GM12878 (cell line): ENCODE measurements at regions not wholly inside any gene's neighbourhood (a gene's known extent, or its start where the extent isn't known, plus 50 kb on each side); places are given as distances from the start of the nearest gene placed in this dataset.

ENCODE experiments used
- ATAC-seq: fragments of 200-7000 bp; cut with Tn5 transposase; 3 replicates; pipeline ENCODE4 v1.9.1; 2020; ENCODE audit warnings: mild to moderate bottlenecking, moderate library complexity
- BruUV-seq: library from RNA; stranded (reverse); fragments of 400-500 nt; replicated peaks from 2 replicates; lab custom pipeline; 2021; lab: Mats Ljungman, UMichigan
- CTCF ChIA-PET: fragments of 300-600 bp; sonication (Branson Sonifier 250); formaldehyde crosslinking; extraction: SDS; loops from one replicate; lab custom pipeline; 2021; ENCODE audit warnings: inconsistent platforms; lab: Yijun Ruan, JAX
- POLR2A ChIA-PET: fragments of 350-600 bp; formaldehyde crosslinking; extraction: SDS; loops from one replicate; lab custom pipeline; 2021; ENCODE audit warnings: inconsistent platforms; lab: Charles Lee
- RAD21 ChIA-PET: fragments of 300-600 bp; sonication (Branson Sonifier 250); formaldehyde crosslinking; loops from one replicate; lab custom pipeline; 2023; ENCODE audit warnings: antibody characterized with exemption; ENCODE audit not compliant: unreplicated experiment; lab: Charles Lee
- SMC1A ChIA-PET: fragments of 300-600 bp; sonication (Branson Sonifier 250); formaldehyde crosslinking; loops from one replicate; lab custom pipeline; 2023; ENCODE audit not compliant: unreplicated experiment, uncharacterized antibody; lab: Charles Lee
- DNase-seq: peaks from one replicate; pipeline ENCODE4 v3.0.0-alpha.2; 2011; ENCODE audit warnings: low read depth, low spot score
- FAIRE-seq: peaks from 3 replicates; lab custom pipeline; 2011; peaks lifted over from hg19 to GRCh38; lab: Jason Lieb, UNC
- H2AFZ ChIP-seq: 2 replicates; pipeline ENCODE4 v1.6.0; 2011; ENCODE audit warnings: low read depth, low read length, control low read depth; ENCODE audit not compliant: control insufficient read depth
- H3K27ac ChIP-seq: 2 replicates; pipeline ENCODE4 v1.5.1; 2011; ENCODE audit warnings: control low read depth; ENCODE audit not compliant: control insufficient read depth, insufficient read depth
- H3K27me3 ChIP-seq, 2 experiments: replicated peaks in 1 of 2; 2 replicates each; pipeline versions ENCODE4 v1.6.0 to v1.6.1; 2011; ENCODE audit warnings: low read length in 1 of 2; ENCODE audit not compliant: control insufficient read depth in 2 of 2, insufficient read depth in 2 of 2
- H3K36me3 ChIP-seq, 2 experiments: 2 replicates each; pipeline ENCODE4 v1.5.1; 2011; ENCODE audit warnings: low read length in 1 of 2; ENCODE audit not compliant: control insufficient read depth in 2 of 2, insufficient read depth in 2 of 2
- H3K4me1 ChIP-seq: 2 replicates; pipeline ENCODE4 v1.6.1; 2011; ENCODE audit warnings: mild to moderate bottlenecking, low read length, moderate library complexity, mixed read lengths; ENCODE audit not compliant: control insufficient read depth, insufficient read depth
- H3K4me2 ChIP-seq: 2 replicates; pipeline ENCODE4 v1.6.0; 2011; ENCODE audit warnings: control low read depth; ENCODE audit not compliant: control insufficient read depth, insufficient read depth
- H3K4me3 ChIP-seq: fragments of 200-600 bp; sonication (generic); 2 replicates; pipeline ENCODE4 v1.5.1; 2016
- H3K79me2 ChIP-seq: 2 replicates; pipeline ENCODE4 v1.6.0; 2011; ENCODE audit warnings: low read length; ENCODE audit not compliant: control insufficient read depth, insufficient read depth
- H3K9ac ChIP-seq: 2 replicates; pipeline ENCODE4 v1.8.0; 2011; ENCODE audit warnings: low read length, control low read depth, mixed read lengths; ENCODE audit not compliant: control insufficient read depth, insufficient read depth
- H3K9me3 ChIP-seq: replicated peaks from 3 replicates; pipeline ENCODE4 v1.5.1; 2011; ENCODE audit warnings: mild to moderate bottlenecking, low read length; ENCODE audit not compliant: control insufficient read depth, insufficient read depth
- H4K20me1 ChIP-seq: 2 replicates; pipeline ENCODE4 v1.6.0; 2011; ENCODE audit not compliant: control insufficient read depth, insufficient read depth
- ATF7 ChIP-seq: fragments of 450-650 bp; IDR thresholded peaks from 2 replicates; pipeline ENCODE4 v1.6.1; 2016; ENCODE audit warnings: low read depth, mild to moderate bottlenecking
- BMI1 ChIP-seq: fragments of 450-650 bp; IDR thresholded peaks from 2 replicates; pipeline ENCODE4 v1.6.1; 2016; ENCODE audit warnings: mild to moderate bottlenecking, moderate library complexity, borderline replicate concordance
- HDGF ChIP-seq: fragments of 450-650 bp; IDR thresholded peaks from 2 replicates; pipeline ENCODE4 v1.6.1; 2016; ENCODE audit warnings: antibody characterized with exemption
- KAT2A ChIP-seq: conservative IDR thresholded peaks from 2 replicates; pipeline ENCODE4 v1.6.1; 2011; ENCODE audit warnings: low read depth, low read length; ENCODE audit not compliant: control insufficient read depth
- NFYB ChIP-seq: IDR thresholded peaks from 2 replicates; pipeline ENCODE4 v1.6.1; 2011; ENCODE audit warnings: low read depth, mild to moderate bottlenecking, low read length, improper control_type of control experiment, moderate library complexity; ENCODE audit not compliant: insufficient read depth
- RCOR1 ChIP-seq: conservative IDR thresholded peaks from 2 replicates; pipeline ENCODE4 v1.6.1; 2012; ENCODE audit warnings: low read depth, low read length, improper control_type of control experiment
- SIN3A ChIP-seq: IDR thresholded peaks from 2 replicates; pipeline ENCODE4 v1.6.1; 2012; ENCODE audit warnings: low read depth, low read length, improper control_type of control experiment
- SREBF1 ChIP-seq: IDR thresholded peaks from 2 replicates; pipeline ENCODE4 v1.6.1; 2012; ENCODE audit warnings: mild to moderate bottlenecking, low read length
- SRF ChIP-seq, 2 experiments: IDR thresholded peaks; 2 replicates each; pipeline ENCODE4 v1.6.1; 2011; ENCODE audit warnings: low read depth in 2 of 2, low read length in 2 of 2, mild to moderate bottlenecking in 1 of 2, moderate library complexity in 1 of 2
- STAT3 ChIP-seq: IDR thresholded peaks from 2 replicates; pipeline ENCODE4 v1.6.1; 2011; ENCODE audit warnings: low read depth, low read length, improper control_type of control experiment
- SUZ12 ChIP-seq: fragments of 200-600 bp; sonication (generic); IDR thresholded peaks from one replicate; pipeline ENCODE4 v1.6.1; 2018; ENCODE audit warnings: antibody characterized with exemption, mild to moderate bottlenecking; ENCODE audit not compliant: unreplicated experiment
- ZNF217 ChIP-seq: fragments of 450-650 bp; IDR thresholded peaks from 2 replicates; pipeline ENCODE4 v1.6.1; 2017; ENCODE audit warnings: antibody characterized with exemption, mild to moderate bottlenecking
- WGBS: methylation state at CpG from one replicate; pipeline ENCODE4 v1.1.6; 2016; ENCODE audit warnings: low lambda C conversion rate; ENCODE audit not compliant: insufficient replicate concordance, insufficient coverage; ENCODE audit errors: missing lambda C conversion rate; 5-methylcytosine and 5-hydroxymethylcytosine counted together
- in situ Hi-C: fragments of 300-500 bp; cut with MboI; formaldehyde crosslinking; loops from 9 replicates; pipeline ENCODE4 v1.14.3; 2018; ENCODE audit warnings: mixed read lengths
- intact Hi-C: fragments of 100-400 bp; cut with micrococcal nuclease; formaldehyde crosslinking; loops from one replicate; pipeline ENCODE4 v1.14.2; 2022; ENCODE audit not compliant: unreplicated experiment
- TF ChIP-seq, protein P1 (sequence below): IDR thresholded peaks from 2 replicates; pipeline ENCODE4 v1.6.1; 2012; ENCODE audit warnings: low read depth, low read length, improper control_type of control experiment
- TF ChIP-seq, protein P2 (sequence below): fragments of 450-650 bp; IDR thresholded peaks from 2 replicates; pipeline ENCODE4 v1.6.1; 2016; ENCODE audit warnings: mild to moderate bottlenecking
- TF ChIP-seq, protein P3 (sequence below): IDR thresholded peaks from 2 replicates; pipeline ENCODE4 v1.6.1; 2012; ENCODE audit warnings: improper control_type of control experiment, low read depth, low read length; ENCODE audit not compliant: insufficient replicate concordance

DNA sequence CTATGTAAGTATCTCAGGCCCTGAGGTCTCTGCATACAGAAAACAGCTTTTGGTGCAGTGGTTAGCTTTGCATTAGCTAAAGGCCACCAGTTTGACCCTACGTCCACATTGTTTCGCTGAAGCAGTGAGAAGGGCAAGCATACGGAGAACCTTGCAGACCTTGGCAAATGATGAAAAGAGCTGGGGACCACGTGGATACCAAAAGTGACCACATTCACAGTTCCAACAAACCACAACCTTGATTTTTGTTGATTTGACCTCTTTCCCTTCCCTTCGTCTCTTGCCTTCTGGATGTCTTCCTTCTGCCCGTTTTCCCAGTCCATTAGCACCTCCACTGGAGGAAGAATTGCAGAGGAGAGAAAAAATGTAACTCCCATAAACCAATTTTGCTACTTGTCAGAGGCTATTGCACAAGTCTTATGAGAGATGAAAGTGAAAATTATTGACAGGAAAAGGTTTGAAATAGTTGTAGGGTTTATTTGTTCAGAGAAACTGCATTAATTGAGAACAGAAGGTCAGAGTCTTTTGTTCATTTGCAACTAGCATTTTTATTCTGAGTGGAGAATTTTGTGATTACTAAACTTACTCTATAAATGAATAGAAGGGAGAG lies 293.9 kb upstream of the HTR2A start:
- Histone ChIP-seq H3K27ac (no peak overlapping the region), H3K4me1 (no peaks in the 10 kb centered on the region), H3K27me3 (no peaks in the 10 kb centered on the region), H3K9ac (no peak overlapping the region), H3K4me2 (no peak overlapping the region), H3K4me3 (no peak overlapping the region), H2AFZ (no peak overlapping the region), H3K9me3 (no peaks in the 10 kb centered on the region), H3K79me2 (no peaks in the 10 kb centered on the region), H4K20me1 (no peaks in the 10 kb centered on the region), H3K36me3 (no peaks in the 10 kb centered on the region)
- ChIA-PET RAD21 (no interaction called here), CTCF (no interaction called here), SMC1A (no interaction called here), POLR2A (no interaction called here)
- BruUV-seq: no TSS peak
- 51% methylated on average over 6 of the region's 6 CpGs for WGBS
- DNase-seq: no peak
- intact Hi-C loops (no loop called here), in situ Hi-C loops (no loop called here)
- no peak for FAIRE-seq
- ATAC-seq: no peak
- TF ChIP-seq HDGF (no peak), RCOR1 (no peak), BMI1 (no peak), NFYB (no peak), STAT3 (no peak), SUZ12 (no peak), ZNF217 (no peak), SRF (IDR thresholded peaks at IDR 0.05; ENCODE audit: low read depth in 2 of 2, low read length in 2 of 2) (no peak), ATF7 (no peak), KAT2A (no peak), SREBF1 (no peak), SIN3A (no peak)
- TF ChIP-seq, protein P1, sequence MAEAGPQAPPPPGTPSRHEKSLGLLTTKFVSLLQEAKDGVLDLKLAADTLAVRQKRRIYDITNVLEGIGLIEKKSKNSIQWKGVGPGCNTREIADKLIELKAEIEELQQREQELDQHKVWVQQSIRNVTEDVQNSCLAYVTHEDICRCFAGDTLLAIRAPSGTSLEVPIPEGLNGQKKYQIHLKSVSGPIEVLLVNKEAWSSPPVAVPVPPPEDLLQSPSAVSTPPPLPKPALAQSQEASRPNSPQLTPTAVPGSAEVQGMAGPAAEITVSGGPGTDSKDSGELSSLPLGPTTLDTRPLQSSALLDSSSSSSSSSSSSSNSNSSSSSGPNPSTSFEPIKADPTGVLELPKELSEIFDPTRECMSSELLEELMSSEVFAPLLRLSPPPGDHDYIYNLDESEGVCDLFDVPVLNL: no peak
- TF ChIP-seq, protein P2, sequence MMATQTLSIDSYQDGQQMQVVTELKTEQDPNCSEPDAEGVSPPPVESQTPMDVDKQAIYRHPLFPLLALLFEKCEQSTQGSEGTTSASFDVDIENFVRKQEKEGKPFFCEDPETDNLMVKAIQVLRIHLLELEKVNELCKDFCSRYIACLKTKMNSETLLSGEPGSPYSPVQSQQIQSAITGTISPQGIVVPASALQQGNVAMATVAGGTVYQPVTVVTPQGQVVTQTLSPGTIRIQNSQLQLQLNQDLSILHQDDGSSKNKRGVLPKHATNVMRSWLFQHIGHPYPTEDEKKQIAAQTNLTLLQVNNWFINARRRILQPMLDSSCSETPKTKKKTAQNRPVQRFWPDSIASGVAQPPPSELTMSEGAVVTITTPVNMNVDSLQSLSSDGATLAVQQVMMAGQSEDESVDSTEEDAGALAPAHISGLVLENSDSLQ: no peak
- TF ChIP-seq, protein P3, sequence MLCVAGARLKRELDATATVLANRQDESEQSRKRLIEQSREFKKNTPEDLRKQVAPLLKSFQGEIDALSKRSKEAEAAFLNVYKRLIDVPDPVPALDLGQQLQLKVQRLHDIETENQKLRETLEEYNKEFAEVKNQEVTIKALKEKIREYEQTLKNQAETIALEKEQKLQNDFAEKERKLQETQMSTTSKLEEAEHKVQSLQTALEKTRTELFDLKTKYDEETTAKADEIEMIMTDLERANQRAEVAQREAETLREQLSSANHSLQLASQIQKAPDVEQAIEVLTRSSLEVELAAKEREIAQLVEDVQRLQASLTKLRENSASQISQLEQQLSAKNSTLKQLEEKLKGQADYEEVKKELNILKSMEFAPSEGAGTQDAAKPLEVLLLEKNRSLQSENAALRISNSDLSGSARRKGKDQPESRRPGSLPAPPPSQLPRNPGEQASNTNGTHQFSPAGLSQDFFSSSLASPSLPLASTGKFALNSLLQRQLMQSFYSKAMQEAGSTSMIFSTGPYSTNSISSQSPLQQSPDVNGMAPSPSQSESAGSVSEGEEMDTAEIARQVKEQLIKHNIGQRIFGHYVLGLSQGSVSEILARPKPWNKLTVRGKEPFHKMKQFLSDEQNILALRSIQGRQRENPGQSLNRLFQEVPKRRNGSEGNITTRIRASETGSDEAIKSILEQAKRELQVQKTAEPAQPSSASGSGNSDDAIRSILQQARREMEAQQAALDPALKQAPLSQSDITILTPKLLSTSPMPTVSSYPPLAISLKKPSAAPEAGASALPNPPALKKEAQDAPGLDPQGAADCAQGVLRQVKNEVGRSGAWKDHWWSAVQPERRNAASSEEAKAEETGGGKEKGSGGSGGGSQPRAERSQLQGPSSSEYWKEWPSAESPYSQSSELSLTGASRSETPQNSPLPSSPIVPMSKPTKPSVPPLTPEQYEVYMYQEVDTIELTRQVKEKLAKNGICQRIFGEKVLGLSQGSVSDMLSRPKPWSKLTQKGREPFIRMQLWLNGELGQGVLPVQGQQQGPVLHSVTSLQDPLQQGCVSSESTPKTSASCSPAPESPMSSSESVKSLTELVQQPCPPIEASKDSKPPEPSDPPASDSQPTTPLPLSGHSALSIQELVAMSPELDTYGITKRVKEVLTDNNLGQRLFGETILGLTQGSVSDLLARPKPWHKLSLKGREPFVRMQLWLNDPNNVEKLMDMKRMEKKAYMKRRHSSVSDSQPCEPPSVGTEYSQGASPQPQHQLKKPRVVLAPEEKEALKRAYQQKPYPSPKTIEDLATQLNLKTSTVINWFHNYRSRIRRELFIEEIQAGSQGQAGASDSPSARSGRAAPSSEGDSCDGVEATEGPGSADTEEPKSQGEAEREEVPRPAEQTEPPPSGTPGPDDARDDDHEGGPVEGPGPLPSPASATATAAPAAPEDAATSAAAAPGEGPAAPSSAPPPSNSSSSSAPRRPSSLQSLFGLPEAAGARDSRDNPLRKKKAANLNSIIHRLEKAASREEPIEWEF: no peak
